B cell (primary cell): ENCODE measurements at regions not wholly inside any gene's neighbourhood (a gene's known extent, or its start where the extent isn't known, plus 50 kb on each side); places are given as distances from the start of the nearest gene placed in this dataset.

Experiments
- CTCF ChIP-seq: fragments of 200-600 bp; IDR thresholded peaks from one replicate; pipeline ENCODE4 v1.8.0; 2022; ENCODE audit warnings: antibody characterized with exemption, mild to moderate bottlenecking
- EZH2 ChIP-seq: IDR thresholded peaks from 2 replicates; pipeline ENCODE4 v1.6.1; 2012; ENCODE audit warnings: borderline replicate concordance, low read depth, mild to moderate bottlenecking, moderate library complexity, low read length; ENCODE audit not compliant: insufficient read depth, poor library complexity, severe bottlenecking

- TF ChIP-seq CTCF, result no peak
- TF ChIP-seq EZH2, result no peak
These were observed 367.6 kb upstream of the NDN start for GRCh38 chr15:24054547-24055245.
